ENCODE measurements at regions not wholly inside any gene's neighbourhood (a gene's known extent, or its start where the extent isn't known, plus 50 kb on each side); places are given as distances from the start of the nearest gene placed in this dataset.

DNA sequence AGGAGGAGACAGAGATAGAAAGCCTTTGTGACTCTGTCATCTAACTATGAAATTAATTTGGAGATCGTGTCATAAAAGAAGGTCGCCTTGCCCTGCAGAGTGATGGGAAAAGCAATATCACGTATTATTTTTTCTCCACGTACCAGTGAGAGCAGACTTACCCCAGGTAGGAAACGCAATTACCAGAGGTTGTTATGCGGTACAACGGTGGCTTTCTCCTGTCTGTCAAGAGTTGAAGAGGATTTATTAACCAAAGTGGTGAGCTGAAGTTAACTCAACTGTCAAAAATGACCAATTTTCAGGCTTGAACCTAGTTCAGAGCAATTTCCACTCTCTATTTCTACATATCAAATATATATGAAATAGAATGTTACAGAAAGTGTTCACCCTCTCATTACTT is 282.6 kb upstream of the PFKP start:
- CTCF ChIA-PET (ENCODE audit: unreplicated experiment): no interaction called here
- intact Hi-C loops (cut with micrococcal nuclease; ENCODE audit: unreplicated experiment): no loop called here
- no peaks in the 10 kb centered on the region for H3K36me3 ChIP-seq (ENCODE audit: insufficient read depth, low read length)
- no peaks in the 10 kb centered on the region for H4K20me1 ChIP-seq (ENCODE audit: insufficient read depth, low read length)
- no peak for TF ChIP-seq EZH2phosphoT487 (IDR thresholded peaks at IDR 0.05; ENCODE audit: borderline replicate concordance, low read depth, low read length)
- TF ChIP-seq, protein P1, sequence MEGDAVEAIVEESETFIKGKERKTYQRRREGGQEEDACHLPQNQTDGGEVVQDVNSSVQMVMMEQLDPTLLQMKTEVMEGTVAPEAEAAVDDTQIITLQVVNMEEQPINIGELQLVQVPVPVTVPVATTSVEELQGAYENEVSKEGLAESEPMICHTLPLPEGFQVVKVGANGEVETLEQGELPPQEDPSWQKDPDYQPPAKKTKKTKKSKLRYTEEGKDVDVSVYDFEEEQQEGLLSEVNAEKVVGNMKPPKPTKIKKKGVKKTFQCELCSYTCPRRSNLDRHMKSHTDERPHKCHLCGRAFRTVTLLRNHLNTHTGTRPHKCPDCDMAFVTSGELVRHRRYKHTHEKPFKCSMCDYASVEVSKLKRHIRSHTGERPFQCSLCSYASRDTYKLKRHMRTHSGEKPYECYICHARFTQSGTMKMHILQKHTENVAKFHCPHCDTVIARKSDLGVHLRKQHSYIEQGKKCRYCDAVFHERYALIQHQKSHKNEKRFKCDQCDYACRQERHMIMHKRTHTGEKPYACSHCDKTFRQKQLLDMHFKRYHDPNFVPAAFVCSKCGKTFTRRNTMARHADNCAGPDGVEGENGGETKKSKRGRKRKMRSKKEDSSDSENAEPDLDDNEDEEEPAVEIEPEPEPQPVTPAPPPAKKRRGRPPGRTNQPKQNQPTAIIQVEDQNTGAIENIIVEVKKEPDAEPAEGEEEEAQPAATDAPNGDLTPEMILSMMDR (conservative IDR thresholded peaks at IDR 0.05; ENCODE audit: low read length): no peak
- no peak overlapping the region for H2AFZ ChIP-seq (ENCODE audit: low read length)
- no peak overlapping the region for H3K4me3 ChIP-seq (ENCODE audit: low read depth, low read length, poor library complexity, severe bottlenecking)
- H3K4me1 ChIP-seq (ENCODE audit: insufficient read depth, low read length, poor library complexity, severe bottlenecking): no peaks in the 10 kb centered on the region
- no peaks in the 10 kb centered on the region for H3K9me2 ChIP-seq (ENCODE audit: insufficient read depth, low read length)
- POLR2A ChIA-PET: no interaction called here
- no peak for DNase-seq (ENCODE audit: low spot score)
- no peak overlapping the region for H3K27ac ChIP-seq (ENCODE audit: low read depth, low read length, poor library complexity, severe bottlenecking)
- no peaks in the 10 kb centered on the region for H3K9me3 ChIP-seq (ENCODE audit: low read length)
- H3K4me2 ChIP-seq (ENCODE audit: low read length): no peak overlapping the region
- BruUV-seq (replicated peaks): no TSS peak
- H3K79me2 ChIP-seq (ENCODE audit: insufficient read depth, low read depth, low read length): no peaks in the 10 kb centered on the region

DNA sequence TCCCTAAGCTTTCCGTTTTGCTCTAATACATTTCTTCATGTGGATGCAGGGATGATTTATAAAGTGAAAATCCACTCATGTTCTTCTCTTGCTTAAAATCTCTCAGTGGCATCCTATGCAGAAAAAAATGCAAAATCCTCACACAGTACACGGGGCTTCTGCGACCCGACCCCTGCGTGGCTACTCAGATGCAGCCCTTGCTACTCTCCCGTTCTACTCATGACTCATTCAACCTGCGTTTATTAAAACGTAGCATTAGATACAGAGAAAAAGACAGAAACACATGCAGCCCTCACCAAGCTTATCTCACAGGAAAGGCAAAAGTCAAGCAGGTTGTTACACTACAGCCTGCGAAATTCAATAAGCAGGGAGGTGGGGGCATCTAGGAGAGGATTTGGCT is 284.4 kb upstream of the PFKP start:
- H4K20me1 ChIP-seq (ENCODE audit: insufficient read depth, low read length): no peaks in the 10 kb centered on the region
- H3K4me1 ChIP-seq (ENCODE audit: insufficient read depth, low read length, poor library complexity, severe bottlenecking): no peaks in the 10 kb centered on the region
- no peak overlapping the region for H3K27ac ChIP-seq (ENCODE audit: low read depth, low read length, poor library complexity, severe bottlenecking)
- H3K4me2 ChIP-seq (ENCODE audit: low read length): no peak overlapping the region
- no peaks in the 10 kb centered on the region for H3K79me2 ChIP-seq (ENCODE audit: insufficient read depth, low read depth, low read length)
- intact Hi-C loops (cut with micrococcal nuclease; ENCODE audit: unreplicated experiment): no loop called here
- no peaks in the 10 kb centered on the region for H3K9me2 ChIP-seq (ENCODE audit: insufficient read depth, low read length)
- POLR2A ChIA-PET: no interaction called here
- no peak for TF ChIP-seq EZH2phosphoT487 (IDR thresholded peaks at IDR 0.05; ENCODE audit: borderline replicate concordance, low read depth, low read length)
- CTCF ChIA-PET (ENCODE audit: unreplicated experiment): no interaction called here
- no peaks in the 10 kb centered on the region for H3K36me3 ChIP-seq (ENCODE audit: insufficient read depth, low read length)
- BruUV-seq (replicated peaks): no TSS peak
- no peak overlapping the region for H2AFZ ChIP-seq (ENCODE audit: low read length)
- no peak for DNase-seq (ENCODE audit: low spot score)
- H3K9me3 ChIP-seq (ENCODE audit: low read length): no peaks in the 10 kb centered on the region
- no peak overlapping the region for H3K4me3 ChIP-seq (ENCODE audit: low read depth, low read length, poor library complexity, severe bottlenecking)

DNA sequence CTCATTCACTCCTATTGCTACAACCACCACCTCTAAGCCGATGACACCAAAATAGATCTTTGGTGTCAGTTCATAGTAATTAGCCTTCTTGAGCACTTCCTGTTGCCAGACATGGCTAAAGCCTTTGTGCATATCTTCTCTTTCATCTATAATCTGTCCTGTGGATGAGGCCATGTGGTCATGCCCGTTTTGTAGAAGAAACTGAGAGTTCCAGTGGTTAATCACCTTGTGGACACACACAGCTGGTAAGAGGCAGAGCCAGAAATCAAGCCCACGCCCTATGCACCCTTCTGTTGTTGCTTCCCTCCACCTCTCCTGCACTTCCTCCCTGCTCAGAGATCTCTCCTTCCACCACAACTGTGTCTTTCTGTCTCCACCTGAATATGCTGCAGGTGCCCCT is 285.1 kb upstream of the PFKP start:
- POLR2A ChIA-PET: no interaction called here
- intact Hi-C loops (cut with micrococcal nuclease; ENCODE audit: unreplicated experiment): no loop called here
- no peaks in the 10 kb centered on the region for H3K79me2 ChIP-seq (ENCODE audit: insufficient read depth, low read depth, low read length)
- CTCF ChIA-PET (ENCODE audit: unreplicated experiment): no interaction called here
- H3K9me2 ChIP-seq (ENCODE audit: insufficient read depth, low read length): no peaks in the 10 kb centered on the region
- no peak for DNase-seq (ENCODE audit: low spot score)
- H3K9me3 ChIP-seq (ENCODE audit: low read length): no peaks in the 10 kb centered on the region
- TF ChIP-seq, protein P1 (conservative IDR thresholded peaks at IDR 0.05; ENCODE audit: low read length): no peak
- no peak for TF ChIP-seq EZH2phosphoT487 (IDR thresholded peaks at IDR 0.05; ENCODE audit: borderline replicate concordance, low read depth, low read length)
- H2AFZ ChIP-seq (ENCODE audit: low read length): no peak overlapping the region
- no peaks in the 10 kb centered on the region for H4K20me1 ChIP-seq (ENCODE audit: insufficient read depth, low read length)
- H3K36me3 ChIP-seq (ENCODE audit: insufficient read depth, low read length): no peaks in the 10 kb centered on the region
- H3K4me2 ChIP-seq (ENCODE audit: low read length): no peak overlapping the region
- H3K4me1 ChIP-seq (ENCODE audit: insufficient read depth, low read length, poor library complexity, severe bottlenecking): no peaks in the 10 kb centered on the region
- no TSS peak for BruUV-seq (replicated peaks)
- H3K27ac ChIP-seq (ENCODE audit: low read depth, low read length, poor library complexity, severe bottlenecking): no peak overlapping the region
- no peak overlapping the region for H3K4me3 ChIP-seq (ENCODE audit: low read depth, low read length, poor library complexity, severe bottlenecking)
